ENCODE measurements at regions not wholly inside any gene's neighbourhood (a gene's known extent, or its start where the extent isn't known, plus 50 kb on each side); places are given as distances from the start of the nearest gene placed in this dataset.

- DNase-seq, result no peak
Observed at GRCh38 chrX:71000139-71000538, 68.0 kb downstream of the SNX12 start.

- DNase-seq, result peak; percentile 2 to 7
Observed at GRCh38 chrX:70998411-70999027, 67.6 kb upstream of the SLC7A3 start.

GRCh38 chrX:70995338-70995737, 64.4 kb upstream of the SLC7A3 start:
- DNase-seq, result no peak

GRCh38 chrX:70988425-70988824, 57.5 kb upstream of the SLC7A3 start:
- no peak for DNase-seq

Data from activated CD4-positive, alpha-beta T cell treated with anti-CD3 and anti-CD28 coated beads, Interleukin-2, amount 50 U/mL, for 48 hours (primary cell).